Duodenal mucosa (tissue), 2 donors: ENCODE measurements at regions not wholly inside any gene's neighbourhood (a gene's known extent, or its start where the extent isn't known, plus 50 kb on each side); places are given as distances from the start of the nearest gene placed in this dataset.

Experiments
- H3K27ac ChIP-seq: one replicate; pipeline ENCODE4 v1.7.0; 2013; ENCODE audit warnings: low read depth, low read length
- H3K27me3 ChIP-seq, 2 donors: one replicate each; pipeline ENCODE4 v1.7.0; 2013; ENCODE audit warnings: low read length in 2 of 2, control low read depth in 1 of 2; ENCODE audit not compliant: insufficient read depth in 2 of 2, control insufficient read depth in 1 of 2
- H3K36me3 ChIP-seq, 2 donors: one replicate each; pipeline ENCODE4 v1.7.0; 2013; ENCODE audit warnings: low read length in 2 of 2, control low read depth in 1 of 2; ENCODE audit not compliant: insufficient read depth in 2 of 2, control insufficient read depth in 1 of 2
- H3K4me1 ChIP-seq, 2 donors: one replicate each; pipeline ENCODE4 v1.7.0; 2013; ENCODE audit warnings: low read length in 2 of 2, control low read depth in 1 of 2; ENCODE audit not compliant: insufficient read depth in 2 of 2, control insufficient read depth in 1 of 2
- H3K4me3 ChIP-seq, 2 donors: one replicate each; pipeline ENCODE4 v1.7.0; 2013; ENCODE audit warnings: low read length in 2 of 2, low read depth in 1 of 2
- H3K9ac ChIP-seq, 2 donors: one replicate each; pipeline ENCODE4 v1.7.0; 2013; ENCODE audit warnings: low read length in 2 of 2, low read depth in 1 of 2
- H3K9me3 ChIP-seq, 2 donors: one replicate each; pipeline ENCODE4 v1.7.0; 2013; ENCODE audit warnings: low read length in 2 of 2, control low read depth in 1 of 2; ENCODE audit not compliant: control insufficient read depth in 1 of 2

GRCh38 chr7:24368161-24368560, 84.2 kb downstream of the NPY start:
- Histone ChIP-seq H3K4me3 (no peak overlapping the region), H3K36me3 (no peaks in the 10 kb centered on the region), H3K4me1 (no peaks in the 10 kb centered on the region), H3K9me3 (no peaks in the 10 kb centered on the region), H3K9ac (no peak overlapping the region), H3K27ac (no peak overlapping the region), H3K27me3 (no peaks in the 10 kb centered on the region)

- Histone ChIP-seq H3K9ac (no peak overlapping the region), H3K9me3 (no peaks in the 10 kb centered on the region), H3K36me3 (no peaks in the 10 kb centered on the region), H3K27me3 (no peaks in the 10 kb centered on the region), H3K27ac (no peak overlapping the region), H3K4me1 (no peaks in the 10 kb centered on the region), H3K4me3 (no peak overlapping the region)
These were observed 86.6 kb downstream of the NPY start for GRCh38 chr7:24370541-24370940.

GRCh38 chr7:24372961-24373955, 89.3 kb downstream of the NPY start:
- H3K27me3 ChIP-seq, result no peaks in the 10 kb centered on the region
- no peak overlapping the region for H3K4me3 ChIP-seq
- H3K36me3 ChIP-seq, result no peaks in the 10 kb centered on the region
- H3K4me1 ChIP-seq, result no peaks in the 10 kb centered on the region
- H3K27ac ChIP-seq, result no peak overlapping the region
- H3K9ac ChIP-seq, result no peak overlapping the region
- no peaks in the 10 kb centered on the region for H3K9me3 ChIP-seq

GRCh38 chr7:24378871-24379616, 95.1 kb downstream of the NPY start:
- no peaks in the 10 kb centered on the region for H3K36me3 ChIP-seq
- no peaks in the 10 kb centered on the region for H3K27me3 ChIP-seq
- H3K9ac ChIP-seq, result no peak overlapping the region
- H3K27ac ChIP-seq, result no peak overlapping the region
- H3K4me3 ChIP-seq, result no peak overlapping the region
- no peaks in the 10 kb centered on the region for H3K4me1 ChIP-seq
- H3K9me3 ChIP-seq, result peaks cover 0 to 3% of the 10 kb centered on the region in 2 donors

GRCh38 chr7:24381894-24382505, 98.0 kb downstream of the NPY start:
- no peak overlapping the region for H3K9ac ChIP-seq
- H3K27me3 ChIP-seq, result no peaks in the 10 kb centered on the region

GRCh38 chr7:24383055-24383454, 99.1 kb downstream of the NPY start:
- Histone ChIP-seq H3K27me3 (no peaks in the 10 kb centered on the region), H3K4me1 (no peaks in the 10 kb centered on the region), H3K27ac (no peak overlapping the region), H3K9me3 (peaks cover 0 to 3% of the 10 kb centered on the region in 2 donors), H3K9ac (no peak overlapping the region), H3K36me3 (no peaks in the 10 kb centered on the region), H3K4me3 (no peak overlapping the region)

More at GRCh38 chr7:24381894-24382505, 98.0 kb downstream of the NPY start:
- H3K4me3 ChIP-seq, result no peak overlapping the region
- H3K9me3 ChIP-seq, result peaks cover 0 to 3% of the 10 kb centered on the region in 2 donors
- H3K4me1 ChIP-seq, result no peaks in the 10 kb centered on the region
- no peaks in the 10 kb centered on the region for H3K36me3 ChIP-seq
- H3K27ac ChIP-seq, result no peak overlapping the region

- H3K4me3 ChIP-seq, result no peak overlapping the region
- H3K9me3 ChIP-seq, result peaks cover 0 to 3% of the 10 kb centered on the region in 2 donors
- H3K4me1 ChIP-seq, result no peaks in the 10 kb centered on the region
- no peak overlapping the region for H3K9ac ChIP-seq
- no peak overlapping the region for H3K27ac ChIP-seq
- H3K27me3 ChIP-seq, result no peaks in the 10 kb centered on the region
- H3K36me3 ChIP-seq, result no peaks in the 10 kb centered on the region
These were observed 100.5 kb downstream of the NPY start for GRCh38 chr7:24384362-24385030.

- Histone ChIP-seq H3K4me1 (no peaks in the 10 kb centered on the region), H3K9ac (no peak overlapping the region), H3K27me3 (peaks cover 0 to 4% of the 10 kb centered on the region in 2 donors), H3K4me3 (no peak overlapping the region), H3K9me3 (no peaks in the 10 kb centered on the region), H3K27ac (no peak overlapping the region), H3K36me3 (no peaks in the 10 kb centered on the region)
These were observed 104.2 kb downstream of the NPY start for GRCh38 chr7:24388212-24388611.

GRCh38 chr7:24390376-24391157, 106.6 kb downstream of the NPY start:
- Histone ChIP-seq H3K9ac (no peak overlapping the region), H3K4me3 (no peak overlapping the region), H3K36me3 (no peaks in the 10 kb centered on the region), H3K9me3 (no peaks in the 10 kb centered on the region), H3K4me1 (no peaks in the 10 kb centered on the region), H3K27me3 (peaks cover 0 to 4% of the 10 kb centered on the region in 2 donors), H3K27ac (no peak overlapping the region)
